Fibroblast of skin of left quadriceps (primary cell): ENCODE measurements at regions not wholly inside any gene's neighbourhood (a gene's known extent, or its start where the extent isn't known, plus 50 kb on each side); places are given as distances from the start of the nearest gene placed in this dataset.

ENCODE experiments used
- DNase-seq, 2 experiments: peaks; one replicate each; pipeline ENCODE4 v3.0.0-alpha.2; 2013; ENCODE audit warnings: low read depth in 2 of 2

GRCh38 chr17:68661265-68662036 is 60.3 kb upstream of the FAM20A start:
- no peak for DNase-seq

- DNase-seq, result no peak
Measured at GRCh38 chr17:68660302-68660701, 59.1 kb upstream of the FAM20A start.

GRCh38 chr17:68658999-68659780 is 58.0 kb upstream of the FAM20A start:
- DNase-seq, result no peak

- DNase-seq, result no peak
Measured at GRCh38 chr17:68657576-68657975, 56.4 kb upstream of the FAM20A start.

- DNase-seq, result no peak
Measured at GRCh38 chr17:68657166-68657565, 56.0 kb upstream of the FAM20A start.

GRCh38 chr17:68656666-68657065 is 55.5 kb upstream of the FAM20A start:
- DNase-seq, result no peak
